Hematopoietic multipotent progenitor cell treated with erythropoietin and hydrocortisone succinate and interleukin-3 and kit ligand, for 17 days (in vitro differentiated cells): ENCODE measurements at regions not wholly inside any gene's neighbourhood (a gene's known extent, or its start where the extent isn't known, plus 50 kb on each side); places are given as distances from the start of the nearest gene placed in this dataset.

ENCODE experiments used
- DNase-seq: peaks from one replicate; pipeline ENCODE4 v3.0.0-alpha.2; 2015; ENCODE audit warnings: low spot score

GRCh38 chr2:220916931-220917330 lies 655.2 kb downstream of the EPHA4 start:
- no peak for DNase-seq

- no peak for DNase-seq
Measured at GRCh38 chr2:220930271-220931076, 641.6 kb downstream of the EPHA4 start.

- no peak for DNase-seq
Measured at GRCh38 chr2:220931491-220931890, 640.6 kb downstream of the EPHA4 start.

GRCh38 chr2:220932041-220932440 lies 640.1 kb downstream of the EPHA4 start:
- no peak for DNase-seq

- no peak for DNase-seq
Measured at GRCh38 chr2:220935789-220936321, 636.2 kb downstream of the EPHA4 start.

GRCh38 chr2:220936641-220937197 lies 635.4 kb downstream of the EPHA4 start:
- DNase-seq = no peak

DNA sequence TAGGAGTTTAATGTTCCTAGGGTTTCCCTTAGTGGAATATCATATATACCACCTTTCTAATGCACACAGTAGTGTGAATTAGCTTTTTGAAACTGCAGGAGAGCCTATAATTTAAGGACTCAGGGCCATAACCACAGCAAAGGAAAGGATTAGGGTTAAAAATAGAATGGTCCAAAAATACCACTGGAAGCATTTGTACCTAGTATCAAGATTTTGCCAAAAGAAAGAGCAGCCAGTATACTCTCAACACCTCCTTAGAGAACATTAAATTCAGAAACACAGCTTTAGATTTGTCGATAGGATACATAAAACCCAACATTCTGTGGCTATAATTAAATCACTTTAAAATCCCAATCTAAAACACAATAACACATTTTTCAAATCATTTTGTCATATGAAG lies 634.9 kb downstream of the EPHA4 start:
- no peak for DNase-seq

- DNase-seq = no peak
Measured at GRCh38 chr2:220940646-220941045, 631.5 kb downstream of the EPHA4 start.

- no peak for DNase-seq
Measured at GRCh38 chr2:220941683-220942082, 630.4 kb downstream of the EPHA4 start.

DNA sequence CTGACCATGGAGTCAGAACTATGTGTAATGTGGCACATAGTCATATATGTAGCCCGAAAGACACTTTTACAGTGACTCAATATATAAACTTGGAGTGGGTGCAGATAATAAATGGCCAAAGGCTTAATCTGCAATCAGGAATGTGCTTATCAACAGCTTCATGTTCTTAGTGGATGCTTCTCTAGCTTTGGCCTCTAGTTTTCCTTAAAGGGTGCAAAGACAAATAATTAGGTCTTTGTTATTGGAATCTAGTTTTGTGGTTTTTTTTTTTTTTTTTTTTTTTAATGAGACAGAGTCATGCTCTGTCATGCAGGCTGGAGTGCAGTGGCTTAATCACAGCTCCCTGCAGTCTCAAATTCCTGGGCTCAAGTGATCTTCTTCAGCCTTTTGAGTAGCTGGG lies 625.6 kb downstream of the EPHA4 start:
- DNase-seq = no peak

- DNase-seq = no peak
Measured at GRCh38 chr2:220948579-220948978, 623.5 kb downstream of the EPHA4 start.

DNA sequence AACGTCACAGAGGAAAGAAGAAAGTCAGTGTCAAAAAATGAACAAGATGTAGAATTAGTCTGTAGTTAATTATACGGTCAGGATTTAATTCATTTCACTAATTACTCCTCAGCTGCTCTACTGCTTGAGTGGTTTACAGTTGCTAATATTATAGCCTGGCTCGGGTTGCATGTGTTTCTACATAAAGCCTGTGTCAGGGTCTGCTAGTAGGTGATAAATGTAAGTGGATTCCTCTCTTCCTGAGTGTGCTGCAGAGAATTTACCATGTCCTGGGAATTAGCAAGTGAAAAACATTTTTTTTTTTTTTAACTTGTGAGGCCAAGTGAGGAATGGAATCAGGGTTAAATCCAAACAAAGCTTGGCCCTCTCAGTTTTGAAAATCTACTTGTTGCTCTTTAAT lies 622.6 kb downstream of the EPHA4 start:
- no peak for DNase-seq

DNA sequence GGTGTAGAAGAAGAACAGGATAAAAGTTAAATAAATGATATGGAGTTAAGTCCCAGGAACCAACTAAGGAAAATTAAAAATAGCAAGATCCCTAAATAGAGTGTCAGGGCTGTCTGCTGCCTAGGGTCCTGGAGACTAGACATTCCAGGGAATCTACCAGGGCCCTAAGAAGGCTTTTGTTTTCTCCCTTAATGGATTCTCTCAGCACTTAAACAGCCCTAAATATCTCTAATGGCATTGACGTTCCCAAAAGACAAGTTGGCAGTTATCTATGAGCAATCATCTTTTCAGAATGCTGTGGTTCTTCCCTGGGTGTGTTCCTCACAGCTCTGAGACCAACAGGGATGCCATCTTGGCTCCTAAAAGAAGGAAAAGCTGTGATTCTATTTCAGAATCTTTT lies 616.3 kb downstream of the EPHA4 start:
- DNase-seq = no peak

DNA sequence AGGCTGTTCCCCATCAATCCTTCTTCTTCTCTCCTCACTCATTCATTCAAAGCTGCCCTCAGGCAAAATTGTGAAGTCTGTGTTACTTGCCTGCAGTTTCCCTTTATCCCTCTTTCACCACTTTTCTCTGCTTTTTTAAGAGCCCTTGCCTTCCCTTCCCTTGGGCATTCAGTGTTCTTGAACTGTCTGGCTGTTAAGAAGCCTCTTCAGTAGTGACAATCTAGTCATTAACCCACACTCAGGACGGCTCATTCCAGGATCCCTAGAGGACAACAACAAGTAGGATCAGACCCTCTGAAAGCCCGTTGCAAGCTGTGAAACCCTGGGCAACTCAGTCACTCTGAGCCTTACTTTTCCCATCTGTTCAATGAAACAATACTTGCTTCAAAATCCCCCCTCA lies 615.7 kb downstream of the EPHA4 start:
- DNase-seq = no peak

DNA sequence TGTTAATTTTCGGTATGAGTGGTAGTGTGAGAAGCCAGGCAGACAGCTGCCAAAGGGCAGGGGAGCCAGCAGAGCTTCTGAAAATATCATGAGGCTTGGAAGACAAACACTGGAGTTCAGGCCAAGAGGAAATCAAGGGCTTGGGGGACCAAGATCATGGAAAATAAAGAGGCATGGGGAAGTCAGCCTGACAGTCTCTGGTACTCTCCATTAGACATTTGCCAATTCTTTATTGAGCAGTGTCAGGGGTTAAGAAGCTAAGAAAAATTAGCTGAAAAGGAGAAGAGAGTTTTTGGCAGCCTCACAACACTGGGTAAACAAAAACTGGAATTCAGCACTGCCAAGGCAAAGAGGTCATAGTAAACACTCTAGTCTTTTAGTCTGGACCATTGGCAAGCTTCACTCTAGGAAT lies 612.7 kb downstream of the EPHA4 start:
- DNase-seq = no peak

DNA sequence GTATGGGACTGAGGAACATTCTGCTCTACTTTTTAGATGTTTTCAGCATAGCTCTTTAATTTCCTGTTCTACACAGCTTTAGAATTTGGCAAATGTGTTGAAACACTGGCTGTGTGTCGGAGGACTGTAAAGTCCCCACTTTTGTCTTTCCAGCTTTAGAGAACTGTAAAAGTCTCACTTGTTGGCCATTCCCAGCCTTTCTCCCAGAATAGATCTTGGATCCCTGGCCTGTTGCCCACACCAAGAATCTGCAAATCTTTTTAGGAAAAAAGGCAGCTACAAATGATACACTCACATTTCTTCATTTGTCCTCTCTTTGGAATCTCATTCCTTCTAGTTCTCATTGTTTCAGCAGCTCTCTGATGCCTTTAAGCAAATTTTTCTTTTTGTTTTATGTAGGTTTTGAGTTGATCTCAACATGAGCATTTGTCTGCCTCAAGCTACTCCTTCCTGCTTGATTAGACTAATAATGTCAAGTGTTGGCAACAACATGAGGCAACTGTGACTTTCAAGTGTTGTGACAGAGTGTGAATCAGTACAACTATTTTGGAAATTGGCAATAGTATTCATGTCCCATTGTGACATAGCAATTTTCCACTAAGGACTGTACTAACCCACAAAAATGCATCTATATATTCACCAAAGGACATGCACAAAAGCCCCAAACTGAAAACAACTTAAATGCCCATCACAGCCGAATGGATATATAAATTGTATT lies 610.8 kb downstream of the EPHA4 start:
- DNase-seq = no peak

DNA sequence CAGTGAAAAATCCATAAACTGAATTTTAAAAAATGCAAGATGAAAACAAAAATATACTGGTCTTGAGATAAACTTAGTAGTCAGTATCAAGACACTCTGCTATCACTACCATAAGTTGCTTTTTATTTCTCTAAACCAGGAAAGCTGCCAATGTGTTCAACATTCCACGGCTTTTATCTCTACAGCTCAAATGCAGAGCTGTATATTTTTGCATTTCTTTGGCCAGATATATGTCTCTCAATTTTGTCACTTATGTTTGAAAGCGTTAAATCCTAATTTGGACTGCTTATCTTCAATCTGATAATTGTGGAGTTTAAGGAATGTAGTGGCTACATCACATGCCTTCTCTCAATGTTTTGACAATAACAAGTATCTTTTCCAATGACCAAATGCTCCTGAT lies 609.5 kb downstream of the EPHA4 start:
- DNase-seq = no peak

- no peak for DNase-seq
Measured at GRCh38 chr2:220963076-220963475, 609.0 kb downstream of the EPHA4 start.

DNA sequence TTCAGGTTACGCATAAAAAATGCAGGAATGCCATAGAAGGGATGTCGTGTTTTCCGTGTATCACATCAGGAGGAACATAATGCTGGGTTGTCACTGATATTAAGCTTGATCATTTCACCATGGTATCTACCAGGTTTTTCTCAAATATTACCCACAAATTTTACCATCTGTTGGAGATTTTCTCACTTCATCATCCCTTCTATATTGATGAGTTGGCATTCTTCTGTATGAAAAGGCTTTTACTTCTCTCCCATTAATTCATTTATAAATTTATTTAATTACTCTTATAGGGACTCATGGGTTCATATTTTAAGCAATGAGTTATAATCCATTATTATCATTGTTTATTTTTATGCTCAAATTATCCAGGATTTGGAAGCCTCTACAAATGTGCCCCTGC lies 608.2 kb downstream of the EPHA4 start:
- no peak for DNase-seq

GRCh38 chr2:220966636-220967035 lies 605.5 kb downstream of the EPHA4 start:
- DNase-seq = no peak

- no peak for DNase-seq
Measured at GRCh38 chr2:220969348-220969747, 602.8 kb downstream of the EPHA4 start.

GRCh38 chr2:220980966-220981675 lies 591.0 kb downstream of the EPHA4 start:
- no peak for DNase-seq
